PFSK-1 (cell line): ENCODE measurements at regions not wholly inside any gene's neighbourhood (a gene's known extent, or its start where the extent isn't known, plus 50 kb on each side); places are given as distances from the start of the nearest gene placed in this dataset.

Source experiments
- FOXP2 ChIP-seq: optimal IDR thresholded peaks from 2 replicates; pipeline ENCODE3; 2011; ENCODE audit warnings: borderline replicate concordance, control low read depth, inconsistent platforms; ENCODE audit not compliant: insufficient read depth; ENCODE audit errors: extremely low read length, extremely low read depth
- POLR2AphosphoS5 ChIP-seq: IDR thresholded peaks from 2 replicates; pipeline ENCODE4 v1.6.1; 2012; ENCODE audit warnings: low read depth, mild to moderate bottlenecking, control low read depth, low read length, moderate library complexity
- REST ChIP-seq, 2 experiments: IDR thresholded peaks; 2 replicates each; pipeline versions ENCODE4 v1.6.1 to v1.8.0; 2011 to 2012; ENCODE audit warnings: low read depth in 2 of 2, low read length in 2 of 2, control low read depth in 1 of 2, inconsistent platforms in 1 of 2, mild to moderate bottlenecking in 1 of 2, moderate library complexity in 1 of 2; ENCODE audit not compliant: insufficient read depth in 1 of 2
- SIN3A ChIP-seq: IDR thresholded peaks from 2 replicates; pipeline ENCODE4 v1.6.1; 2012; ENCODE audit warnings: mild to moderate bottlenecking, low read length, moderate library complexity, borderline replicate concordance; ENCODE audit not compliant: insufficient read depth
- TAF1 ChIP-seq: IDR thresholded peaks from 2 replicates; pipeline ENCODE4 v1.6.1; 2012; ENCODE audit warnings: low read length, control low read depth, borderline replicate concordance; ENCODE audit not compliant: insufficient read depth

DNA sequence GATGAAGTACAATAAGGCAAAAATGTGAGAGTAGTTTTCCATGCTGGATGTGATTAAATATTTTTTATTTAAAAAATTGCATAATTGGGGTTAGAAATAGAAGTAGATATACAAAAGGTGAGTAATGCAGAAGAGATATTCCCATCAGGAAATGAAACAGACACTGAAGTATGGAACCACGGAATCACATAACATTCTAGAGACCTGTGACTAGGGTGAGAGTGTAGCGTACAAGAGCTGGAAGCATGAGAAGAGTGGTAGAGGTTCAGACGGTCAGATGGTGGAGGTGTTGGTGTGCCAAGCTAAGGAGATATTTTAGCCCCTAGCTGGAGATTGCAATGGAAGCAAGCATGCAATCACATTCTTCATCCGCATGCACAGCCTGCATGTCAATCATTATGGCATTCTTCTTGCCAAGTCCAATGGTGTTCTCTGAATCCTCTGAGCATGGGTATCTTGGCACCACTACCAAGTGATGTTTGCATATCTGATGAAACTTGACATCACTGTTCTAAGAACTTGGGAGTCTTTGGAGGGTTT lies 587.8 kb downstream of the PSAT1 start:
- TF ChIP-seq TAF1 (no peak), REST (IDR thresholded peaks at IDR 0.05; ENCODE audit: insufficient read depth in 1 of 2, low read depth in 2 of 2, low read length in 2 of 2) (no peak), SIN3A (no peak), FOXP2 (no peak), POLR2AphosphoS5 (no peak)

GRCh38 chr9:78892182-78892581 lies 595.3 kb downstream of the PSAT1 start:
- TF ChIP-seq POLR2AphosphoS5 (no peak), TAF1 (no peak), REST (IDR thresholded peaks at IDR 0.05; ENCODE audit: insufficient read depth in 1 of 2, low read depth in 2 of 2, low read length in 2 of 2) (no peak), FOXP2 (no peak), SIN3A (no peak)

- TF ChIP-seq FOXP2 (no peak), TAF1 (no peak), SIN3A (no peak), POLR2AphosphoS5 (no peak), REST (IDR thresholded peaks at IDR 0.05; ENCODE audit: insufficient read depth in 1 of 2, low read depth in 2 of 2, low read length in 2 of 2) (no peak)
These were observed 595.8 kb downstream of the PSAT1 start for GRCh38 chr9:78892769-78893168.

DNA sequence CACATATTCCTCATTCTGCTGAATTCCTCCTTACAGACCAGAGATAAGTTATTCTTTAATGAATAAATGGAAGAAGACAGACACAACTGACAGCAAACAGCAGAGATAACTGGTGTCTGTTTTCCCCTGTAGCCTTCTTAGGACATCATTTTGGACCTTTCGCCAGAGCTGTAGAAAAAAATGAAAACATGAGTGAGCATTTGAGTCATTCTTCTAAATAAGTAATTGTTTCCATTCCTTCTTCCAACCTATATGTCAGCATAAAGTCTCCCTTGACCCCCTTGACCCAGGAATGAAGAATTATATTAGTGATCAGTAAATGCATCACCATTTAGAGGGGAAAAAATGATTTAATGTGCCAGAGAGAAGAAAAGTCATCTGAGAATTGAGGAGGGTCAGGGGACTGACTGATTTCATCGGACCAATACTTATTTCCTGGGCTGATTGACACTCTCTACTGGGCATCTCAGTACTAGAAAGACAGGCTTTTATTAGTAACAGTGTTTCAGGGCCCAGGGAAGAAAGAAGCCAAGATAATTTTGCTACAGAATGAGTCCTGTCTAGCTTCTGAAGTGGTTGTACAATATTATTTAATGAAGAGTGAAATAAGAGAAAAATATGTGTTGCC lies 597.0 kb downstream of the PSAT1 start:
- TF ChIP-seq POLR2AphosphoS5 (no peak), SIN3A (no peak), REST (IDR thresholded peaks at IDR 0.05; ENCODE audit: insufficient read depth in 1 of 2, low read depth in 2 of 2, low read length in 2 of 2) (no peak), FOXP2 (no peak), TAF1 (no peak)

DNA sequence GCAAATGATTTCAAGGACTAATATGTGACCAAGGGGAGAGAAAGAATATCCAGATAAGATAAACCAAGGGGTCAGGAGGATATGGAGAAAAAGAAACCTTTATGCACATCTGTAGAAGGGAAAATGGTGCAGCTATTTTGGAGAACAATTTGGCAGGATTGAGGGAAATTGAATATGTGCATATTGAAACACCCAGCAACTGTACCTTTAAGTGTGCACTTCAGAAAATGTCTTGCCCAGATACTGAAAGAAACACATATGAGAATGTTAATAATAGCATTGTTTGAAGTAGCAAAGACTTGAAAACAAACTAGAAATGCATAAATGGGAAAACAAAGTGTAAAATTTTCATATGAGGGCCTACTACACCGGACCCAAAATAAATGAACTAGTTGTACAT lies 599.6 kb downstream of the PSAT1 start:
- TF ChIP-seq FOXP2 (no peak), SIN3A (no peak), TAF1 (no peak), POLR2AphosphoS5 (no peak), REST (IDR thresholded peaks at IDR 0.05; ENCODE audit: insufficient read depth in 1 of 2, low read depth in 2 of 2, low read length in 2 of 2) (no peak)
